H1 (cell line): ENCODE measurements at regions not wholly inside any gene's neighbourhood (a gene's known extent, or its start where the extent isn't known, plus 50 kb on each side); places are given as distances from the start of the nearest gene placed in this dataset.

ENCODE experiments used
- CTCF ChIA-PET: fragments of 300-600 bp; sonication (Branson Sonifier 250); formaldehyde crosslinking; loops from one replicate; lab custom pipeline; 2021; ENCODE audit not compliant: partially characterized antibody; lab: Charles Lee
- POLR2A ChIA-PET: fragments of 300-600 bp; sonication (Branson Sonifier 250); formaldehyde crosslinking; loops from one replicate; lab custom pipeline; 2021; ENCODE audit warnings: inconsistent platforms; ENCODE audit not compliant: partially characterized antibody; lab: Charles Lee
- DNase-seq, 2 experiments: peaks; one replicate each; pipeline versions ENCODE4 v3.0.0 to v3.0.0-alpha.2; 2010 to 2022; ENCODE audit warnings: low spot score in 2 of 2, low read depth in 1 of 2, mixed read lengths in 1 of 2
- FAIRE-seq: peaks from 2 replicates; lab custom pipeline; 2011; peaks lifted over from hg19 to GRCh38; lab: Jason Lieb, UNC
- H2AFZ ChIP-seq: 2 replicates; pipeline ENCODE4 v1.8.1; 2012; ENCODE audit warnings: low read length, inconsistent platforms
- H2AK5ac ChIP-seq: 2 replicates; pipeline ENCODE4 v1.6.1; 2013; ENCODE audit warnings: low read depth, low read length
- H2BK120ac ChIP-seq: replicated peaks from 2 replicates; pipeline ENCODE3; 2013; ENCODE audit warnings: low read depth, low read length, inconsistent platforms
- H2BK12ac ChIP-seq: 2 replicates; pipeline ENCODE4 v1.6.1; 2013; ENCODE audit warnings: low read depth, low read length
- H2BK15ac ChIP-seq: 2 replicates; pipeline ENCODE4 v1.6.1; 2013; ENCODE audit warnings: low read length
- H2BK20ac ChIP-seq: 2 replicates; pipeline ENCODE4 v1.6.1; 2013; ENCODE audit warnings: low read length
- H2BK5ac ChIP-seq: 2 replicates; pipeline ENCODE4 v1.6.1; 2013; ENCODE audit warnings: low read depth, low read length
- H3K14ac ChIP-seq: 2 replicates; pipeline ENCODE4 v1.6.1; 2013; ENCODE audit warnings: inconsistent platforms; ENCODE audit not compliant: insufficient read length
- H3K18ac ChIP-seq: 2 replicates; pipeline ENCODE4 v1.6.1; 2013; ENCODE audit warnings: low read length; ENCODE audit errors: extremely low read depth
- H3K23ac ChIP-seq: 2 replicates; pipeline ENCODE4 v1.6.1; 2013; ENCODE audit warnings: inconsistent platforms; ENCODE audit not compliant: insufficient read length
- H3K23me2 ChIP-seq: 2 replicates; pipeline ENCODE4 v1.6.1; 2013; ENCODE audit warnings: low read depth, low read length
- H3K27ac ChIP-seq: 2 replicates; pipeline ENCODE4 v1.6.1; 2011; ENCODE audit warnings: low read depth, low read length, inconsistent platforms
- H3K27me3 ChIP-seq, 4 experiments: replicated peaks in 1 of 4; 1 replicate in 1 of 4; 2 replicates in 3 of 4; pipeline versions ENCODE4 v1.6.1 to v1.8.1; 2011 to 2013; ENCODE audit warnings: low read length in 3 of 4, mild to moderate bottlenecking in 3 of 4, inconsistent platforms in 2 of 4, mixed read lengths in 2 of 4, moderate library complexity in 1 of 4; ENCODE audit not compliant: control insufficient read depth in 3 of 4, insufficient read depth in 3 of 4; ENCODE audit errors: extremely low read depth in 1 of 4
- H3K36me3 ChIP-seq, 4 experiments: 2 replicates each; pipeline versions ENCODE4 v1.6.1 to v1.8.1; 2011 to 2013; ENCODE audit warnings: mild to moderate bottlenecking in 4 of 4, low read length in 3 of 4, moderate library complexity in 2 of 4, control low read depth in 1 of 4, inconsistent platforms in 1 of 4; ENCODE audit not compliant: insufficient read depth in 4 of 4, control insufficient read depth in 2 of 4
- H3K4ac ChIP-seq: replicated peaks from 2 replicates; pipeline ENCODE3; 2013; ENCODE audit warnings: low read length, low read depth, mixed read lengths, inconsistent platforms; ENCODE audit not compliant: insufficient read length
- H3K4me1 ChIP-seq, 4 experiments: replicated peaks in 1 of 4; 1 replicate in 1 of 4; 2 replicates in 3 of 4; pipeline versions ENCODE4 v1.6.1 to v1.8.1; 2011 to 2013; ENCODE audit warnings: low read length in 3 of 4, inconsistent platforms in 2 of 4, mixed read lengths in 1 of 4; ENCODE audit not compliant: insufficient read depth in 4 of 4, control insufficient read depth in 3 of 4
- H3K4me2 ChIP-seq, 2 experiments: 2 replicates each; pipeline versions ENCODE4 v1.6.1 to v1.8.1; 2011 to 2013; ENCODE audit warnings: low read depth in 2 of 2, low read length in 2 of 2, control low read depth in 1 of 2, inconsistent platforms in 1 of 2, mild to moderate bottlenecking in 1 of 2; ENCODE audit not compliant: insufficient read depth in 1 of 2
- H3K4me3 ChIP-seq, 4 experiments: fragments of 200-600, 300-600 bp in 1 of 4; sonication (generic), shearing (Covaris generic), sonication (Bioruptor Twin) in 1 of 4; 2 replicates each; pipeline versions ENCODE4 v1.5.1 to v1.8.1; 2011 to 2016; ENCODE audit warnings: low read length in 4 of 4, low read depth in 3 of 4, control low read depth in 2 of 4, inconsistent platforms in 2 of 4, mild to moderate bottlenecking in 2 of 4, mixed read lengths in 1 of 4, moderate library complexity in 1 of 4; ENCODE audit not compliant: insufficient read depth in 2 of 4; ENCODE audit errors: extremely low read depth in 1 of 4
- H3K56ac ChIP-seq: replicated peaks from 2 replicates; pipeline ENCODE3; 2013; ENCODE audit warnings: low read depth, mild to moderate bottlenecking, mixed read lengths, low read length, inconsistent platforms; ENCODE audit not compliant: insufficient read length
- H3K79me1 ChIP-seq: 2 replicates; pipeline ENCODE4 v1.6.1; 2013; ENCODE audit warnings: low read depth, low read length, control low read depth
- H3K79me2 ChIP-seq, 2 experiments: 2 replicates each; pipeline versions ENCODE4 v1.6.1 to v1.8.1; 2012 to 2013; ENCODE audit warnings: low read length in 2 of 2, mild to moderate bottlenecking in 2 of 2, inconsistent platforms in 1 of 2; ENCODE audit not compliant: insufficient read depth in 2 of 2, control insufficient read depth in 1 of 2
- H3K9ac ChIP-seq, 4 experiments: replicated peaks in 1 of 4; 1 replicate in 1 of 4; 2 replicates in 3 of 4; pipeline versions ENCODE4 v1.6.1 to v1.8.1; 2011 to 2013; ENCODE audit warnings: low read depth in 3 of 4, low read length in 3 of 4, control low read depth in 2 of 4, mild to moderate bottlenecking in 2 of 4, moderate library complexity in 2 of 4, inconsistent platforms in 1 of 4; ENCODE audit errors: extremely low read depth in 1 of 4
- H3K9me3 ChIP-seq, 2 experiments: 2 replicates each; pipeline versions ENCODE4 v1.6.1 to v1.8.1; 2012 to 2013; ENCODE audit warnings: mild to moderate bottlenecking in 2 of 2, moderate library complexity in 2 of 2, control low read depth in 1 of 2, inconsistent platforms in 1 of 2, low read depth in 1 of 2, low read length in 1 of 2, mixed read lengths in 1 of 2; ENCODE audit not compliant: insufficient read depth in 2 of 2
- H4K20me1 ChIP-seq, 2 experiments: replicated peaks in 1 of 2; 2 replicates each; pipeline versions ENCODE3 to v1.8.1; 2011 to 2013; ENCODE audit warnings: inconsistent platforms in 2 of 2, low read length in 2 of 2, mild to moderate bottlenecking in 1 of 2; ENCODE audit not compliant: insufficient read depth in 2 of 2, control insufficient read depth in 1 of 2
- H4K5ac ChIP-seq: 2 replicates; pipeline ENCODE4 v1.6.1; 2013; ENCODE audit warnings: low read length, low read depth, mixed read lengths, inconsistent platforms; ENCODE audit not compliant: insufficient read length
- H4K8ac ChIP-seq: 2 replicates; pipeline ENCODE4 v1.8.0; 2013; ENCODE audit warnings: mild to moderate bottlenecking, moderate library complexity, low read length, inconsistent platforms; ENCODE audit not compliant: insufficient read depth; ENCODE audit errors: extremely low read depth
- H4K91ac ChIP-seq: replicated peaks from 2 replicates; pipeline ENCODE3; 2013; ENCODE audit warnings: low read length, mixed read lengths, inconsistent platforms; ENCODE audit not compliant: insufficient read length
- CHD2 ChIP-seq: IDR thresholded peaks from 2 replicates; pipeline ENCODE4 v1.6.1; 2012; ENCODE audit warnings: low read length, improper control_type of control experiment
- GABPA ChIP-seq: IDR thresholded peaks from 2 replicates; pipeline ENCODE4 v1.6.1; 2011; ENCODE audit warnings: mild to moderate bottlenecking, low read length, moderate library complexity, borderline replicate concordance; ENCODE audit not compliant: insufficient read depth
- KDM5A ChIP-seq: fragments of 200-600 bp; IDR thresholded peaks from 2 replicates; pipeline ENCODE4 v1.7.1; 2012; ENCODE audit warnings: mild to moderate bottlenecking, low read length, inconsistent platforms, mixed read lengths
- MAFK ChIP-seq: IDR thresholded peaks from 2 replicates; pipeline ENCODE4 v1.6.1; 2012; ENCODE audit warnings: low read depth, mild to moderate bottlenecking, improper control_type of control experiment, low read length
- POU5F1 ChIP-seq: IDR thresholded peaks from 2 replicates; pipeline ENCODE4 v1.6.1; 2011; ENCODE audit warnings: low read depth, mild to moderate bottlenecking, low read length, moderate library complexity
- RFX5 ChIP-seq: IDR thresholded peaks from 2 replicates; pipeline ENCODE4 v1.6.1; 2011; ENCODE audit warnings: low read depth, low read length, improper control_type of control experiment, borderline replicate concordance
- RNF2 ChIP-seq: fragments of 200-900, 300-1000 bp; sonication (generic); IDR thresholded peaks from 2 replicates; pipeline ENCODE4 v1.7.1; 2016; ENCODE audit warnings: borderline replicate concordance, low read depth, mild to moderate bottlenecking, antibody characterized with exemption, low read length; ENCODE audit not compliant: poor library complexity, severe bottlenecking; ENCODE audit errors: missing control alignments
- WGBS, 2 experiments: shearing (Covaris generic) in 1 of 2; methylation state at CpG; one replicate each; pipeline versions ENCODE4 v1.1.6 to v1.1.7; 2013 to 2015; ENCODE audit warnings: low lambda C conversion rate in 2 of 2, mixed read lengths in 2 of 2, inconsistent platforms in 1 of 2, low coverage in 1 of 2, missing lambda C conversion rate in 1 of 2; ENCODE audit not compliant: insufficient replicate concordance in 2 of 2, insufficient coverage in 1 of 2, insufficient read length in 1 of 2; ENCODE audit errors: extremely low coverage in 1 of 2, missing lambda C conversion rate in 1 of 2; 5-methylcytosine and 5-hydroxymethylcytosine counted together

DNA sequence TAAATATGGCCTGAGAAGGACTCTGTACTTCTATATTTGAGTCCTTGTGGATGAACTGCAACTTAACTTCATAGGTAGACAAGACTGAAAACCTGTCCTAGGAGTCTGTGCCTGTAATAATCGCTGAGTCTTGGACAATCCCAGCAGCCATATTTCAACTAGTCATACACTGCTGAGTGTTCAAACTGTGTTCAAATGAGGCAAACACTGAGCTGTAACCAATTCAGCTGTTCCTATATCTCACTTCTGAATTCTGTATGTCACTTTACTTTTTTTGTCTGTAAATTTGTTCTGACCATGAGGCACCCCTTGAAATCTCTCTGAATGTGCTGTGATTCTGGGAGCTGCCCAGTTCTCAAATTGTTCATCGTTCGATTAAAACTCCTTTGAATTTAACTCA lies 72.4 kb downstream of the FOXF2 start:
- no peak overlapping the region for H2BK20ac ChIP-seq
- H3K27ac ChIP-seq = no peak overlapping the region
- no peak overlapping the region for H2BK12ac ChIP-seq
- H4K91ac ChIP-seq = no peak overlapping the region
- H2BK120ac ChIP-seq = no peak overlapping the region
- H3K23ac ChIP-seq = no peak overlapping the region
- no peaks in the 10 kb centered on the region for H3K79me2 ChIP-seq
- H3K4me1 ChIP-seq = peaks cover 0 to 10% (median 6%) of the 10 kb centered on the region in 4 experiments; a peak in 5 of 7 replicates
- H3K4me2 ChIP-seq = no peak overlapping the region
- H3K79me1 ChIP-seq = no peaks in the 10 kb centered on the region
- peaks cover 0 to 2% (median 0%) of the 10 kb centered on the region in 4 experiments; a peak in 2 of 8 replicates for H3K36me3 ChIP-seq
- 94% methylated on average over 3 of the region's 3 CpGs; no CpG with 5 or more reads in 1 of the 2 experiments for WGBS, 2 experiments
- POLR2A ChIA-PET = no interaction called here
- peaks cover 0 to 2% of the 10 kb centered on the region in 2 experiments; a peak in 1 of 4 replicates for H3K9me3 ChIP-seq
- H4K8ac ChIP-seq = no peak overlapping the region
- DNase-seq = no peak
- TF ChIP-seq MAFK (no peak), KDM5A (no peak), GABPA (no peak), RNF2 (no peak), CHD2 (no peak), POU5F1 (no peak), RFX5 (no peak)
- TF ChIP-seq, all 59 proteins: peak for 0
- Histone ChIP-seq H3K4me3 (no peak overlapping the region), H3K4ac (no peak overlapping the region), H2AFZ (no peak overlapping the region), H3K27me3 (no peaks in the 10 kb centered on the region), H2BK5ac (no peak overlapping the region), H2BK15ac (no peak overlapping the region), H3K9ac (no peak overlapping the region), H3K23me2 (no peaks in the 10 kb centered on the region), H2AK5ac (no peak overlapping the region), H3K18ac (no peak overlapping the region), H3K56ac (no peak overlapping the region), H3K14ac (no peak overlapping the region), H4K20me1 (no peaks in the 10 kb centered on the region), H4K5ac (no peak overlapping the region)
- CTCF ChIA-PET = interaction anchor here (1.0 to 1.3 kb wide), 2 partner anchors 9 to 12 kb away, joined by 3 to 4 read pairs; no protein-coding TSS in a partner anchor
- no peak for FAIRE-seq
